SK-N-SH (cell line): ENCODE measurements at regions not wholly inside any gene's neighbourhood (a gene's known extent, or its start where the extent isn't known, plus 50 kb on each side); places are given as distances from the start of the nearest gene placed in this dataset.

Source experiments
- CTCF ChIA-PET: fragments of 300-600, 350-600 bp; formaldehyde crosslinking; extraction: SDS; loops from one replicate; lab custom pipeline; 2021; lab: Yijun Ruan, JAX
- POLR2A ChIA-PET: fragments of 350-600 bp; sonication (Branson Sonifier 250); formaldehyde crosslinking; extraction: SDS; loops from one replicate; lab custom pipeline; 2020; ENCODE audit warnings: antibody characterized with exemption, inconsistent platforms; lab: Yijun Ruan, JAX
- DNase-seq: peaks from one replicate; pipeline ENCODE4 v3.0.0; 2012
- H2AFZ ChIP-seq: fragments of 200-600 bp; sonication (generic); 2 replicates; pipeline ENCODE4 v1.8.1; 2016; ENCODE audit warnings: antibody characterized with exemption, mild to moderate bottlenecking, low read depth
- H3F3A ChIP-seq: fragments of 200-600 bp; sonication (generic); replicated peaks from 2 replicates; pipeline ENCODE3; 2016; ENCODE audit warnings: antibody characterized with exemption, mild to moderate bottlenecking; ENCODE audit not compliant: insufficient read depth
- H3K27ac ChIP-seq, 2 experiments: fragments of 200-500 bp in 1 of 2; fragments of 200-600 bp in 1 of 2; sonication (Bioruptor generic) in 1 of 2; sonication (generic), shearing (Covaris generic) in 1 of 2; 2 replicates each; pipeline versions ENCODE4 v1.5.1 to v1.6.1; 2014 to 2016; ENCODE audit warnings: low read depth in 2 of 2, inconsistent platforms in 1 of 2, low read length in 1 of 2, mild to moderate bottlenecking in 1 of 2, mixed read lengths in 1 of 2
- H3K27me3 ChIP-seq: fragments of 200-600 bp; sonication (generic), shearing (Covaris generic); 2 replicates; pipeline ENCODE4 v1.6.1; 2016; ENCODE audit warnings: mixed run types; ENCODE audit not compliant: insufficient read depth
- H3K36me3 ChIP-seq, 2 experiments: fragments of 200-500 bp in 1 of 2; fragments of 200-600 bp in 1 of 2; sonication (Bioruptor generic) in 1 of 2; sonication (generic) in 1 of 2; replicated peaks in 1 of 2; 2 replicates each; pipeline versions ENCODE3 to v1.5.1; 2014 to 2016; ENCODE audit warnings: low read length in 1 of 2, mild to moderate bottlenecking in 1 of 2; ENCODE audit not compliant: insufficient read depth in 2 of 2, control insufficient read depth in 1 of 2
- H3K4me1 ChIP-seq, 2 experiments: fragments of 200-500 bp in 1 of 2; fragments of 200-600 bp in 1 of 2; sonication (Bioruptor generic) in 1 of 2; sonication (generic), shearing (Covaris generic) in 1 of 2; 2 replicates each; pipeline versions ENCODE4 v1.5.1 to v1.6.1; 2014 to 2016; ENCODE audit warnings: low read depth in 1 of 2, low read length in 1 of 2, mixed run types in 1 of 2; ENCODE audit not compliant: insufficient read depth in 2 of 2, control insufficient read depth in 1 of 2
- H3K4me2 ChIP-seq: fragments of 200-600 bp; sonication (generic), shearing (Covaris generic); 2 replicates; pipeline ENCODE4 v1.6.1; 2017; ENCODE audit warnings: mixed run types
- H3K4me3 ChIP-seq, 2 experiments: fragments of 200-500 bp in 1 of 2; fragments of 200-600 bp in 1 of 2; sonication (Bioruptor generic) in 1 of 2; sonication (generic), shearing (Covaris generic) in 1 of 2; 2 replicates each; pipeline versions ENCODE4 v1.5.1 to v1.8.1; 2014 to 2016; ENCODE audit warnings: low read depth in 2 of 2, inconsistent platforms in 1 of 2, low read length in 1 of 2, mild to moderate bottlenecking in 1 of 2, mixed read lengths in 1 of 2, moderate library complexity in 1 of 2
- H3K79me2 ChIP-seq: fragments of 200-600 bp; sonication (generic); 2 replicates; pipeline ENCODE4 v1.8.1; 2017; ENCODE audit warnings: mild to moderate bottlenecking; ENCODE audit not compliant: insufficient read depth
- H3K9ac ChIP-seq: fragments of 200-600 bp; sonication (generic); 2 replicates; pipeline ENCODE4 v1.6.1; 2017; ENCODE audit warnings: mixed run types
- H3K9me2 ChIP-seq: fragments of 200-600 bp; sonication (generic); 2 replicates; pipeline ENCODE4 v1.6.1; 2017; ENCODE audit warnings: mixed run types
- H3K9me3 ChIP-seq: fragments of 200-600 bp; sonication (generic); 2 replicates; pipeline ENCODE4 v1.6.1; 2017; ENCODE audit warnings: mixed run types, mild to moderate bottlenecking, moderate library complexity
- H4K20me1 ChIP-seq: fragments of 200-600 bp; sonication (generic); 2 replicates; pipeline ENCODE4 v1.6.1; 2017; ENCODE audit warnings: mild to moderate bottlenecking, mixed run types; ENCODE audit not compliant: insufficient read depth
- EZH2phosphoT487 ChIP-seq: fragments of 200-600 bp; sonication (generic); IDR thresholded peaks from 2 replicates; pipeline ENCODE4 v1.6.1; 2017; ENCODE audit warnings: low read depth, mixed run types, mild to moderate bottlenecking, antibody characterized with exemption, moderate library complexity, borderline replicate concordance
- FOXM1 ChIP-seq: IDR thresholded peaks from 2 replicates; pipeline ENCODE4 v1.4.0; 2012; ENCODE audit warnings: low read depth, mild to moderate bottlenecking
- GABPA ChIP-seq: IDR thresholded peaks from 2 replicates; pipeline ENCODE4 v1.4.0; 2012; ENCODE audit warnings: low read depth, mild to moderate bottlenecking
- JUND ChIP-seq: IDR thresholded peaks from 2 replicates; pipeline ENCODE4 v1.4.0; 2012
- MEF2A ChIP-seq: IDR thresholded peaks from 2 replicates; pipeline ENCODE4 v1.4.0; 2012; ENCODE audit warnings: low read depth, borderline replicate concordance
- NRF1 ChIP-seq: IDR thresholded peaks from 2 replicates; pipeline ENCODE4 v1.6.1; 2012; ENCODE audit warnings: low read depth, mild to moderate bottlenecking, low read length
- POLR2AphosphoS5 ChIP-seq: IDR thresholded peaks from 2 replicates; pipeline ENCODE4 v1.6.1; 2012; ENCODE audit warnings: low read depth, low read length
- RAD21 ChIP-seq: IDR thresholded peaks from 2 replicates; pipeline ENCODE4 v1.6.1; 2012; ENCODE audit warnings: mild to moderate bottlenecking, low read length
- RFX5 ChIP-seq: IDR thresholded peaks from 2 replicates; pipeline ENCODE4 v1.6.1; 2012; ENCODE audit warnings: mild to moderate bottlenecking, improper control_type of control experiment, low read length
- SIN3A ChIP-seq: IDR thresholded peaks from 2 replicates; pipeline ENCODE4 v1.6.1; 2012; ENCODE audit warnings: low read depth, mild to moderate bottlenecking, low read length, moderate library complexity, borderline replicate concordance
- SMC3 ChIP-seq: IDR thresholded peaks from 2 replicates; pipeline ENCODE4 v1.6.1; 2012; ENCODE audit warnings: low read depth, low read length, improper control_type of control experiment
- ZBTB33 ChIP-seq: IDR thresholded peaks from 2 replicates; pipeline ENCODE4 v1.4.0; 2012; ENCODE audit warnings: low read depth, borderline replicate concordance
- TF ChIP-seq, protein P1 (sequence below): IDR thresholded peaks from 2 replicates; pipeline ENCODE4 v1.4.0; 2012; ENCODE audit warnings: low read depth

GRCh38 chr10:9419757-9420156 lies 1365.3 kb downstream of the GATA3 start:
- no peak overlapping the region for H3K9ac ChIP-seq
- no peaks in the 10 kb centered on the region for H3K9me3 ChIP-seq
- no peak for DNase-seq
- ChIA-PET POLR2A (no interaction called here), CTCF (no interaction called here)
- H3K27ac ChIP-seq: no peak overlapping the region
- no peaks in the 10 kb centered on the region for H3K4me1 ChIP-seq
- no peaks in the 10 kb centered on the region for H3K36me3 ChIP-seq
- H3F3A ChIP-seq: no peaks in the 10 kb centered on the region
- no peak overlapping the region for H3K4me3 ChIP-seq
- H3K79me2 ChIP-seq: no peaks in the 10 kb centered on the region
- H4K20me1 ChIP-seq: no peaks in the 10 kb centered on the region
- H3K4me2 ChIP-seq: no peak overlapping the region
- TF ChIP-seq, protein P1, sequence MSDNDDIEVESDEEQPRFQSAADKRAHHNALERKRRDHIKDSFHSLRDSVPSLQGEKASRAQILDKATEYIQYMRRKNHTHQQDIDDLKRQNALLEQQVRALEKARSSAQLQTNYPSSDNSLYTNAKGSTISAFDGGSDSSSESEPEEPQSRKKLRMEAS: no peak
- TF ChIP-seq ZBTB33 (no peak), MEF2A (no peak), GABPA (no peak), RFX5 (no peak), NRF1 (no peak), JUND (no peak), FOXM1 (no peak), EZH2phosphoT487 (no peak)
- no peaks in the 10 kb centered on the region for H3K9me2 ChIP-seq
- no peaks in the 10 kb centered on the region for H3K27me3 ChIP-seq
- no peak overlapping the region for H2AFZ ChIP-seq

- ChIA-PET CTCF (no interaction called here), POLR2A (no interaction called here)
- no peak for DNase-seq
- Histone ChIP-seq H3K36me3 (no peaks in the 10 kb centered on the region), H3K9ac (no peak overlapping the region), H4K20me1 (no peaks in the 10 kb centered on the region), H3K79me2 (no peaks in the 10 kb centered on the region), H3F3A (no peaks in the 10 kb centered on the region), H3K4me2 (no peak overlapping the region), H3K9me3 (no peaks in the 10 kb centered on the region; the same call in 1 of the 2 replicates), H3K9me2 (0 out of 2 replicates have a peak, but pooled peaks cover 3% of the 10 kb centered on the region), H3K4me3 (no peak overlapping the region), H2AFZ (no peak overlapping the region), H3K27me3 (no peaks in the 10 kb centered on the region), H3K4me1 (no peaks in the 10 kb centered on the region), H3K27ac (no peak overlapping the region)
- TF ChIP-seq SIN3A (no peak), RAD21 (peak; percentile 37), POLR2AphosphoS5 (no peak), SMC3 (no peak)
Observed at GRCh38 chr10:9427209-9427608, 1372.7 kb downstream of the GATA3 start.
